PFSK-1 (cell line): ENCODE measurements at regions not wholly inside any gene's neighbourhood (a gene's known extent, or its start where the extent isn't known, plus 50 kb on each side); places are given as distances from the start of the nearest gene placed in this dataset.

ENCODE experiments used
- FOXP2 ChIP-seq: optimal IDR thresholded peaks from 2 replicates; pipeline ENCODE3; 2011; ENCODE audit warnings: borderline replicate concordance, control low read depth, inconsistent platforms; ENCODE audit not compliant: insufficient read depth; ENCODE audit errors: extremely low read length, extremely low read depth
- POLR2AphosphoS5 ChIP-seq: IDR thresholded peaks from 2 replicates; pipeline ENCODE4 v1.6.1; 2012; ENCODE audit warnings: low read depth, mild to moderate bottlenecking, control low read depth, low read length, moderate library complexity
- REST ChIP-seq, 2 experiments: IDR thresholded peaks; 2 replicates each; pipeline versions ENCODE4 v1.6.1 to v1.8.0; 2011 to 2012; ENCODE audit warnings: low read depth in 2 of 2, low read length in 2 of 2, control low read depth in 1 of 2, inconsistent platforms in 1 of 2, mild to moderate bottlenecking in 1 of 2, moderate library complexity in 1 of 2; ENCODE audit not compliant: insufficient read depth in 1 of 2
- SIN3A ChIP-seq: IDR thresholded peaks from 2 replicates; pipeline ENCODE4 v1.6.1; 2012; ENCODE audit warnings: mild to moderate bottlenecking, low read length, moderate library complexity, borderline replicate concordance; ENCODE audit not compliant: insufficient read depth
- TAF1 ChIP-seq: IDR thresholded peaks from 2 replicates; pipeline ENCODE4 v1.6.1; 2012; ENCODE audit warnings: low read length, control low read depth, borderline replicate concordance; ENCODE audit not compliant: insufficient read depth

GRCh38 chr1:55504306-55504731 is 289.2 kb upstream of the USP24 start:
- TF ChIP-seq SIN3A: no peak
- no peak for TF ChIP-seq REST (IDR thresholded peaks at IDR 0.05; ENCODE audit: insufficient read depth in 1 of 2, low read depth in 2 of 2, low read length in 2 of 2)
- no peak for TF ChIP-seq FOXP2
- no peak for TF ChIP-seq POLR2AphosphoS5

GRCh38 chr1:55503663-55504305 is 288.6 kb upstream of the USP24 start:
- TF ChIP-seq SIN3A: no peak
- no peak for TF ChIP-seq TAF1
- TF ChIP-seq POLR2AphosphoS5: no peak
- no peak for TF ChIP-seq REST (IDR thresholded peaks at IDR 0.05; ENCODE audit: insufficient read depth in 1 of 2, low read depth in 2 of 2, low read length in 2 of 2)
- no peak for TF ChIP-seq FOXP2

GRCh38 chr1:55500601-55501000 is 285.4 kb upstream of the USP24 start:
- TF ChIP-seq REST (IDR thresholded peaks at IDR 0.05; ENCODE audit: insufficient read depth in 1 of 2, low read depth in 2 of 2, low read length in 2 of 2): no peak
- no peak for TF ChIP-seq FOXP2
- TF ChIP-seq TAF1: no peak
- no peak for TF ChIP-seq POLR2AphosphoS5
- TF ChIP-seq SIN3A: no peak

- TF ChIP-seq REST (IDR thresholded peaks at IDR 0.05; ENCODE audit: insufficient read depth in 1 of 2, low read depth in 2 of 2, low read length in 2 of 2): no peak
- no peak for TF ChIP-seq SIN3A
- no peak for TF ChIP-seq POLR2AphosphoS5
Observed at GRCh38 chr1:55490547-55490946, 275.4 kb upstream of the USP24 start.

GRCh38 chr1:55484173-55484572 is 269.0 kb upstream of the USP24 start:
- TF ChIP-seq FOXP2: no peak
- TF ChIP-seq SIN3A: no peak
- TF ChIP-seq REST (IDR thresholded peaks at IDR 0.05; ENCODE audit: insufficient read depth in 1 of 2, low read depth in 2 of 2, low read length in 2 of 2): no peak
- TF ChIP-seq POLR2AphosphoS5: no peak
